HG02870 (cell line): ENCODE measurements at regions not wholly inside any gene's neighbourhood (a gene's known extent, or its start where the extent isn't known, plus 50 kb on each side); places are given as distances from the start of the nearest gene placed in this dataset.
"Not testable (repeated sequence)": the region's sequence is repeated elsewhere in the genome, so short reads cannot be mapped to it uniquely, and the experiment has no call there.

Experiments used
- ATAC-seq: cut with Tn5 transposase; IDR thresholded peaks from one replicate; pipeline ENCODE4 v1.9.1; 2021; ENCODE audit warnings: mild to moderate bottlenecking, moderate library complexity; ENCODE audit not compliant: unreplicated experiment

DNA sequence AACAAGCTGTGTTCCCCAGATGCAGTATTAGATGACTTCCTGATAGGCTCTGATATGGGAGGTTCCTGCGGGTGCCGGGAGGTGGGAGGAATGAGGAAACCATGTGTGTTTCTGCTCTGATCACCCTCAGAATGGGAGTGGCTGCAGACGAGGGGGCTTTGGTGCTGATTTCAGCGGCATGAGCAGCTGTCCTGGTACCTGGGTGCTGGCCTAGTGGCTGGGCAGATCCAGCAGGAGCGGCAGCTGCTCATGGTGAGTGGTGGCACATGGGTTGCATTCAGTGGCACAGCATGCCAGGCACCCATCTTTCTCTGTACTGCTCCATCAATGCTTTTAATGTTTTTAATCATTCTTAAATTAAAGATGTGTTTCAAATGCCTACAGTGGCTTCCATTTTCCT lies 177.2 kb upstream of the NETO1 start:
- no peak for ATAC-seq

DNA sequence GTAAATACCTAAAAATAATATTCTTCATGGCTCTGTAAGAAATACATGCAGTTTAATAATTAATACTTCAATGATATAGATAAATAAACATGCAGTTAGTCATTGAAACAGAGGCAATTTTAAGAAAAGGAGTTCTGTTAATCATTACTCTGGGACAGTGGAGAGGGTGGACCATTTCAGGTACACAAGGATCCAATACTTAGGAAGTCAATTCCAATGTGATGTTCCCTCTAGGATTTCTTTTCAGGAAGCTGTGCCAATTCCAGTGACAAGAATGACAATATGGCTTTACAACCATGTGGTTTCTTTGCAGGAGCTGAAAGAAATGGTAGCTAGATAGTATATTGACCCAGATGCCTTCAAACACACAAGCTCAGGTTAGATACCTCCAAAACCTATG lies 175.8 kb upstream of the NETO1 start:
- ATAC-seq, result no peak

DNA sequence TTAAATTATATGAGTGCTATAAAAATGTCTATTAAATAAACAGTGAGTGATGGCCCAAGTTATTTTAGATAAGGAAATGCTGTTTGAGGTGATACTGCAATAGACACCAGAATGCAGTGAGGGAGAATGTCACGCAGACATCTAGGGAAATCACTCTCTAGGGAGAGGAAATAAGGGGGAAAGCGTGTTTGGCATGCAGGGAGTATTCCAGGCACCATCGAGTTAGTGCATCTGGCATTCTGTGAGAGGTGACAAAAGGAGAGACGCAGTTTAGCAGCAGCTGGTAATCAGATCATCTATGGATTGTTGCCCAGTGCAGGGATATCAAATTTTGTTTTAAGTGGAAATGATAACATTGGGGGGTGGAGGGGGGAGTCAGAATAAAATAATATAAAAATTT lies 175.4 kb upstream of the NETO1 start:
- no peak for ATAC-seq

DNA sequence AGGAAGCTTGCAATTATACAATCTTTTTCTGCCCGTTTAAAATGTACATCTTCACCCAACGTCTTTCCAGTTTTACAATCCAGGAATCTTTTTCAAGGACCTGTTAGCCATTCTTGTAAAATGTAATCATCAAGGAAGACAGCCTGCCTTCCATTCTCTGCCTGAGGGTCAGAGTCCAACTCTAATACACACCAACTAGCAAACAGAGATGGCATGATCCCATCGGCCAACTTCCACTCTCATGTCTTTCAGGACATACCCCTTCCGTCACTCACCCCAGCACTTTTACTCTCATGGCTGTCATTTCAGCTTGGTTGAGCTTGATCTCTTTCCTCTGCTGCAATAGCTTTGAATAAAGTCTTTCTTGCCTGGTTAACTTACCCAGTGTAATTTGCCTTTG lies 172.5 kb upstream of the NETO1 start:
- ATAC-seq, result no peak

DNA sequence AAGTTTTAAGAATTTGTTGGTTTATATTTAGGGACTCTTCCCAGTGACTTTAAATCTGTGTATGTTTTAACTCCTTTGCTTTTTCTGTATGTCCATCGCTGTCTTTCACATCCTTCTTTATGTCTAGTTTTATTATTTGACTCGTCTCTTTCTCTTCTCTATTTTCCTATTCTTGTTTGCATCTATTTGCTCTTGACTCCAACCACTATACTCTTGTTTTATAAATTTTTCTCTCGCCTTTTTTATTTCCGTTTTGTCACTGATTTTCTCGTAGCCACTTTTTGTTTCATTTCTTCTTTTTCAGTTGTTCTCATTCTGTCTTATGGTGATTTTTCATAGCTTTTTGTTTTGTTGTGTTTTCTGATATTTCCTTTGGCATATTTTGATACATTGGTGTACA lies 170.5 kb upstream of the NETO1 start:
- no peak for ATAC-seq

DNA sequence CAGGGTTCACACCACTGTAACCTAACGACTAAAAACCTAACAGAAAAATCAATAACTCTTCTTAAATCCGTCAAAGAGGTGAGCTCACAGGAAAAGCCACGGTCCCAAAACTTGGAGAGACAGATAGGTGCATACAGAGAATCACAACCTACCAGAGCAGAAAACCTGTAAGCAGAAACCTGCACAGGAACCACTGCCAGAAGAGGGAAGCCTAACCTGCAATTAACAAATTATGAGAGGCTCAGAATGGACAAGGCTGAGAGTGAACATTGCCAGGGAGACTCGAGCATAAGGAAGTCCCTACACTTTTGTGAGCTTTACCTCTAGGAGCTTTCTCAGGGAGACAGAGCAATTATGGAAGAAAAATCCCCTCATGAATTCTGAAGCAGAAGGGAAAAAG lies 156.2 kb upstream of the NETO1 start:
- ATAC-seq, result no peak

DNA sequence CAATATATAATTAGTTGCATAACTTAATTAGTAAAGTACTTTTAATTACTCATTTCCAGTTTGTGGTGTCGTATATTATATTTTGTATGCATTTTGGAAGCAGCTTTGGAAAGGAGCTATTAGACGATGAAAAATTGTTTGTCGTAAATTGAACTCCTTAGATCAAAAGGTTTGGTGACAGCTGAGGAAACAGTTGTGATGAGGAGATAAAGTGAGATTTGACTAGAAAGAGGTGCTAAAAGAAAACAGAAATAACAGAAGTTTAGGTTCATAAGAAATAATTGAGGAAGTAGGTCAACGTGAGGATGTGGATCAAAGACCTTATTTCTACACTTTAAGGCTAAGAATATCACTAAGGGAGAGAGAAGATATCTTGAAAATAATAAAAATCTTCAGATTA lies 141.9 kb upstream of the NETO1 start:
- no peak for ATAC-seq

DNA sequence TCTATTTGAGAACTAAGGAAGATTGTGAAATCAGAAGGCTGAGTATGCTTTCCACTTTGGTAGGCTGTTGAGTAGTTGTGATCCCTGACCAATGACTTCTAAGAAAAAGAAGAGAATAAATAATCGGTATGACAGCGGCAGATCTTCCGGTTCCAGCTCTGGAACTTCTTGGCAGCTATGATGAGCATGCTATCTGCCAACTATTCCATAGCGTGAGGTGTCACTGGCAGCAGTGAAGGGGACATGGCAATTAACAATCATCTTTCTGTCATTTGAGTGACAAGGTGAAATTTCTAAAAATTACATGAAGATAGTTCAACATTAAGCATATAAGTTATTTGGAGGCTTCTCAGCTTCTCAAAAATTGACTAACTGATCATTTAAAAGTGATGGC lies 140.1 kb upstream of the NETO1 start:
- ATAC-seq, result no peak

DNA sequence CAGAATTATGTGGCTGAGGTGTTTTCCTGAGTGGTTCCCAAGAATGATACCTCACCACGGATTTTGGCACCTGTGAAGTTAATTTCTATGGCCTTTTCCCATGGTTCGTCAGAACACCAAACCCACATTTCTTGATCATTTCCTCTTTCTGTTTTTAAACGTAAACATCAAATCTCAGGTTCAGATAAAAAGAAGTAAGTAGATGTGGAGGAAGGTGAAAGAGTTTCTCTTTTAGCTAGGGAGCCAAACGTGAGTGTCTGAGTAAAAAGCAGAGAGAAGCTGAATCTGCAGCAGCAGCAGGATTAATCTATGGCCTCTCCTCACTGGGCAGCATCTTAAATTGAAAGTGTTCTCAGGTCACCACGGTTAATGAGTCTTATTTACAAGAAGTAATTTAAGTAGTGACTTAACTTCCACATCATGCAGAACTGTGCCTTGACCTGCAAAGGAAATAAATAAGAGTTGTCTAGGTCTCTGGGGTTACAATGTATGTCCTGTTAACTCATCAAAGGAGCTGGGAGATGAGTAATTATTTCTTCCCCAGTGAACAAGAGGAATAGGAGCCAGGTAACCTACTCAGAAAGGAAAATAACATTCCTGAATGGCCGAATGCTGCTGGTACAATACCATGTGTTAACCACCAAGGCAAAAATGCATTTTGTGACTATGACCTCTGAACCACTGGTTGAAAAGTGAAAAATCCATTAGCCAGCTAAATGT lies 139.6 kb upstream of the NETO1 start:
- ATAC-seq, result no peak

DNA sequence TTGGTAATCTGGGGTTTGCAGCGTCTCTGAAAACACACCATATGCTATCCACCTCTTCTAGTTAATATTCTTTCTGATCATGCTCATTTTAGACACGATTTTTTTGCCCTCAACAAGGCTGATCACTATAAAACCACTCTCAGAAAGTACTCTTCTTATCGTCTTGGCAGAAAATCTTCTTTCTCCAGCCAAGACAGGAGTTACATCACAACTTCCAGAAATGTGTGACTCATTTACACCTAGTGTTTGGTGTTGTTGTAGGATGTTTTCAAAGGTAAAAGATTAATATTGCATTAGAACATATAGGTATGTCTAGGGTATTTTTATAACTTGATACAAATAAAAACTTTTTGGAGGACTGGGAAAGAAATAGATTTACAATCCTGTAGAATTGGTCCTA lies 138.5 kb upstream of the NETO1 start:
- no peak for ATAC-seq

DNA sequence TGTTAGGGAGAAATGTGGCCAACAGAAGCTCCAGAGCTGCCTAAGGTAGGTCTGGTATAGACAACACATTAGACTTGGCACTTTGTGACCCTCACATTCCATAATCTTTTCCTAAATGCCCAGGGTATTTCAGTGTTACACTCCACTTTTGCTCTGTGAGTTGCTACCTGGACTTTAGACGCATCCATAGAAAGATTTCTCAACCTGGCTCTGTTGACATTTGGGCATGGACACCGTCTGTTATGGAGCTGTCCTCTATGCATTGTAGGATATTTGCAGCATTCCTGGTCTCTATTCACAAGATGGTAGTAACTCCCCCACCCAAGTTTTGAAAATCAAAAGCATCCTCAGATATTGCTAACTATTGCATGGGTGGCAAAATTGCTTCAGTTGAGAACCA lies 136.5 kb upstream of the NETO1 start:
- no peak for ATAC-seq

DNA sequence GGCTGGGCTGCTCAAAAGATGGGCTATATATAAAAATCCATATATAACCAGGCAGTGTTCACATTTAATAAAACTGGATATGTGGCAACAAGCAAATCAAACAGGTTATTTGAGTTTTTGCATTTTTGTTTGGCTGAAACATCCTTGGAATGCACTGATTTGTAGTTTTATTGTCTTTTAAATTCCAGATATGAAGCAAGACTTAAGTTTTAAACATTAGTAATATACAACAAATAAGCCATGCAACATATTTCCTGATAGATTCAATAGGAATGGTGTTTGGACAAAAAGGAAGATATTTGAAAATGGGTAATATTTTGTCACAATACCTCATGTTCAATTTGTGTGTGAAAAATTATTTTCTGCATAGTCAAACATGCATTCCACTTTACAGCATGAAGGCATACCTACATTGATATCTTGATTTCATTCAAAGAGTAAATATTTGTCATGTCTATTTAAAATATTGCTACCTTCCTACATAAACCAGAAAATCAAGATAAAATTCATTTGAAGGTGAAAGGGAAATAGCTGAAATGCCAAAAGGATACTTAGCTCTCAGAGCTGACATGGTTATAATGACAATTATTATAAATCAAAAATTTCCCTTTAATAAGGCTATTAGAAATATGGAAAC lies 132.3 kb upstream of the NETO1 start:
- no peak for ATAC-seq

DNA sequence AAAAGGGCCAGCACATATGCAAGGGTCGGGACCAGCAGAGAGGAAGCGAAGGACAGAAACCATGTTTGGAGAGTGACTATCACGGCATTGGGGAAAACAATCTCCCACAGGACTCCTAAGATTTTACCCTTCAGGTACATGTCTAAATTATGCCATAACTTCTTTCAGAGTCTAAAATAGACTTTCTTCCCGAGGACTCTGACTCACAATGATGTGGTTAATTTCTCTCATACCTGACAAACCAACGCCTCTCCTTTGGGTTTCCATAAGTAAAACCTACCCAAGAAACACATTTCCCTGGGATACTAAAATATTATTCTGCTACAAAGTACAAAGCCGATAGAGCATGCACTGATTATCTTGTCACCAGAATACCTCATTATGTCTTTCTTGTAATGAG lies 127.8 kb upstream of the NETO1 start:
- no peak for ATAC-seq

DNA sequence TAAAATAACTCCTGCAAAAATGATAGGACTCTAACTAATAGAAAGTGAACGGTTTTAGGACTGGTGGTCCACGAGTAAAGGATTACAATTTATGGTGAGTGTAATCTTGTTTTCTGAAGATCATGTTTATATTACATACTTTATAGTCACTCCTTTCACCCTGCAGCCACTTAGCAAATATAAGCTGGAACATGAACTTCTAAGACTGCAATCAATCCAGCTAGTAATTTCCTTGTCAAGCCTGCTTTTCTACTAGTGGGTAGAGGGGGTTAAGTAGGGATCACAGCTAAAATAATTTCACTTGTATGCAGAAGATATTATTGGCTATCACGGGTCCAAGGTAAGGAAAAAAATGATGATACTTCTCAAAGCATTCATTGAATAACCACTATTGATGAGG lies 125.5 kb upstream of the NETO1 start:
- ATAC-seq, result no peak

DNA sequence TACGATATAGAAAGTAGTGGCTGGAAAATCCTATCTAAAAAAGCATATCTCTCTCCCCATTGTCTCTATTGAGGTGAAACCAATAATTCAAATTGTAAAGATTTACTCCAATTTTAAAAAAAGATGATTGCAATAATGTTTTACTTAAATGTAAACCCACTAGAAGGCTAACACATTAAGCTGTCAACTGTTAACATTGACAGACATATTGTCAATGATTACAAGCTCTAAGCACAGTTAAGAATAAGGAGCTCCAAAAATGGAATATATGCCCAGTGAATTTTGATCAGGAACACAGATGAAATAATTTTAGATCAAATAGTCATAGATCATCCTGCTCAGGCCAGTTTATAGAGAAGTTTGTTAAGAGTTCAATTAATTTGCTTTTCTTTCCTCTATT lies 123.6 kb upstream of the NETO1 start:
- ATAC-seq, result no peak

DNA sequence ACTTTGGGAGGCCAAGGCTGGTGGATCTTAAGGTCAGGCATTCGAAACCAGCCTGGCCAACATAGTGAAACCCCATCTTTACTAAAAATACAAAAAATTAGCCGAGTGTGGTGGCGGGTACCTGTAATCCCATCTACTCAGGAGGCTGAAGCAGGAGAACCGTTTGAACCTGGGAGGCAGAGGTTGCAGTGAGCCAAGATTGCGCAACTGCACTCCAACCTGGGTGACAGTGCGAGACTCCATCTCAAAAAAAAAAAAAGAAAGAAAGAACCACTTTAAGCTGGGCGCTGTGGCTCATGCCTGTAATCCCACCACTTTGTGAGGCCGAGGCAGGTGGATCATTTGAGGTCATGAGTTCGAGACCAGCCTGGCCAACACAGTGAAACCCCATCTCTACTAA lies 119.8 kb upstream of the NETO1 start:
- not testable (repeated sequence) for ATAC-seq

DNA sequence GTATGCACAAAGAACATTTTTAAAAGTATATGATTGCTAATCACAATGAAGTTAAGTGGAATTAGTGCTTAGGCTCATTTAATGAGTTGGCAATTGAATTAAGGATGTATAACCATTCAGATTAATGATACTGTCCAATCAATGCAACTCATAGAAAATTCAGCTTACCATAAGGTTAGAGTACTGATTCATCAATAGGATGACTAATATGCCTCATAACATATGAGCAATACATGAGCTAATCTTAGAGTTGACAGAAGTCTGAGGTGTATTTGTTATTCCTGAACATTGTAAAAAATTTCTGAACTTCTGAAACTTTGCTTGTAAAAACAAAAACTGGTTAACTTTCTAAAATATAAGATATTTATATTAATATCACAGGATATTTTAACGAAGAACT lies 118.3 kb upstream of the NETO1 start:
- no peak for ATAC-seq

DNA sequence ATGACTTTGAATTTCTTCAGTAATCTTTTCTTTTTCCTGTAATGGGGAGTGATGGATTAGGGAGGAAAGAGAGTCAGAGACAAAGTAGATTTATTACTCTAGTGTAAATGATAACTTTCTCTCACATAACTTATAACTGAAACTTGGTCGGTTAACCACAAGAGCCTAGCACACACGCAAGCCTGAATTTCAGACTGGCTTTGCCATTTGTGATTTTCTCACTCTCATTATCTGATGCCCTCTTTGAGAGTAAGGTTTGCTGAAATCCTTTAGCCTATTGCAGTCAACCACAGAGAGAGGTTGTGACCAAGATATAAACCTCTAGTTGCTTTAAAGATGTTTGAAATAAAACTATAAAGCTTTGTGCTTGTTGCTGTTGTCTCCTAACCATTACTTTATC lies 117.9 kb upstream of the NETO1 start:
- no peak for ATAC-seq

DNA sequence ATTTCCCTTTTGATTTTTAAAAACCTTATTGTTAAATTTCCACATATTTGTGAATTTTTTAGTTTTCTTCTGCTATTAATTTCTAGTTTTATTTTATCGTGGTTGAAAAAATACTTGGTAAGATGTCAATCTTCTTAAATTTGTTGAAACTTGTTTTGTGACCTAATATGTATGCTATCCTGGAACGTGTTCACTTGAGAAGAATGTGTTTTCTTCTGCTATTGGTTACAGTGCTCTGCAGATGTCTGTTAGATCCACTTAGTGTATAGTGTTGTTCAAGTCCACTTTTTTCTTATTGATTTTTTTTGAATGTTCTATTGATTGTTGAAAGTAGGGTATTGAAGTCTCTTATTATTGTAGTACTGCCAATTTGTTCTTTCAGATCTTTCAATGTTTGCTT lies 116.5 kb upstream of the NETO1 start:
- ATAC-seq, result no peak

DNA sequence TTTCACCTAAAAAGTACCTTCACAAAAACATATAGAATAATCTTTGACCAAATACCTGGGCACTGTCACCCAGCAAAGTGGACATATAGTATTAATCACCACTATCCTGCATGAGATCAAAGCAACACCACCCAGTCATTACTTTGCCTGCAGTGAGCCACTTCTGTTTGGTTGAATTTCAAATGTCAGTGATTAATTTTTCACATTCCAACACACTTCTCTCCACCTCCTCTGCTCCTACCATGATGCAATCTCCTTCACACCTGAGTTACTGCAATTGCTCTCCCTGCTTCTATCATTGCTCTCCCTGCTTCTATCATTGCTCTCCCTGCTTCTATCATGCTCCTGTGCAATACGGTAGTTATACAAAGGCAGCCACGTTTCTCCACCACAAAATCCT lies 106.1 kb upstream of the NETO1 start:
- no peak for ATAC-seq

DNA sequence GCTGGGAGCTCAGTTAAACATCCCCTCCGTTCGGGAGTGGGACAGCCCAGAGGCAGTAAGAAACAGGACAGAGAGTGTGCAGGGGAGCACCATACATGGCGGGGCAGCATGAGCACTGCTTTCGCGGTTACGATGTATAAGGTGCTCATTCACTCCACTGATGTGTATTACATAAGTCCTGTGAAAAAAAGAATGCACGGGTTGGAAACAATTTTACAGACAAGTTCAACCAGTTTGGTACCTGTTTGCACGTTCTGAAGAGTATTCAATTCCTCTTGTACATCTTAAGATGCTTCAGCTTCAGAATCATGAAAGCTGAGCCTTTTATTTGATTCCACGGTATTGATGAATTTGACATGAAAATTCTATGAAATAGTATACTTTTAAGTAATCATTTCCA lies 97.8 kb upstream of the NETO1 start:
- no peak for ATAC-seq

DNA sequence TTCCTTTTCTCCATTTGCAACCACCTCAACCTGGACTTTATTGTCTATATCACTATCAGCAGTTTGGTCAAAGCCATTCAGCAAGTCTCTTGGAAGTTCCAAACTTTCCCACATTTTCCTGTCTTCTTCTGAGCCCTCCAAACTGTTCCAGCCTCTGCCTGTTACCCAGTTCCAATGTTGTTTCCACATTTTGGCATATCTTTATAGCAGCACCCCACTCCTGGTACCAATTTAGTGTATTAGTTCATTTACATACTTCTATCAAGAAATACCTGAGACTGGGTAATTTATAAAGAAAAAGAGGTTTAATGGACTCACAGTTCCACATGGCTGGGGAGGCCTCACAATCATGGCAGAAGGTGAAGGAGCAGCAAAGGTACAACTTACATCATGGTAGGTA lies 90.4 kb upstream of the NETO1 start:
- ATAC-seq, result not testable (repeated sequence)

DNA sequence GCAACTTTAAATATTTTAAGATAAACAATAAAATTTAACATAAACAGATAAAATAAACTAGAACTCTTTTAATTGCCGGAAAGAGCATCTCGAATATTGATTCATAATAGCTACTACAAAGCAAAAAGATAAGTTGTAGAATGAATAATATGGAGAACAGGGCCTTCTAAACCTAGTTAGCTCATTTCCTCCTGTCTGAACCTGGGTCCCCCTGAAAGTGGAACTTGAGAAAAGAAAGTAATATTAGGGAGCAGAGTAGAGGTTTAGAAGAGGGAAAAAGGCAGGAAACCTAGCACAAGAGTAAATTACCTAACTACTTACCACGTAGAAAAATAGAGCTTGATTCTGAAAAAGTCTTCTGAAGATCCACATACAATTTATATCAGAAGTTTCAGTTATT lies 80.7 kb upstream of the NETO1 start:
- no peak for ATAC-seq
